K562 (cell line): ENCODE measurements at regions not wholly inside any gene's neighbourhood (a gene's known extent, or its start where the extent isn't known, plus 50 kb on each side); places are given as distances from the start of the nearest gene placed in this dataset.

ENCODE experiments used
- CHCHD3 ChIP-seq: fragments of 250-450 bp; sonication (Bioruptor Pico); IDR thresholded peaks from 2 replicates; pipeline ENCODE4 v2.1.2; 2022; ENCODE audit warnings: mild to moderate bottlenecking
- CHD1 ChIP-seq: fragments of 200-600 bp; sonication (generic); IDR thresholded peaks from one replicate; pipeline ENCODE4 v1.6.1; 2012; ENCODE audit warnings: mild to moderate bottlenecking, moderate library complexity, low read length, inconsistent platforms
- ELK3 ChIP-seq: fragments of 450-650 bp; formaldehyde crosslinking; IDR thresholded peaks from 2 replicates; pipeline ENCODE4 v1.4.0; 2020; ENCODE audit warnings: mild to moderate bottlenecking
- EP300 ChIP-seq: IDR thresholded peaks from 2 replicates; pipeline ENCODE4 v1.6.1; 2012; ENCODE audit warnings: low read length, improper control_type of control experiment
- EP400 ChIP-seq: fragments of 450-650 bp; IDR thresholded peaks from 2 replicates; pipeline ENCODE4 v1.6.1; 2017; ENCODE audit warnings: antibody characterized with exemption, mild to moderate bottlenecking, moderate library complexity
- GATA2 ChIP-seq: sonication (generic); formaldehyde crosslinking; IDR thresholded peaks from 2 replicates; pipeline ENCODE4 v1.4.0; 2020; ENCODE audit warnings: mild to moderate bottlenecking, missing genetic modification reagents
- HNRNPH1 ChIP-seq: fragments of 200-400 bp; formaldehyde crosslinking; optimal IDR thresholded peaks from 2 replicates; pipeline ENCODE3; 2017; ENCODE audit warnings: low read depth, mild to moderate bottlenecking, low read length, moderate library complexity
- XRCC3 ChIP-seq: fragments of 450-650 bp; IDR thresholded peaks from 2 replicates; pipeline ENCODE4 v1.6.1; 2017; ENCODE audit warnings: mild to moderate bottlenecking, moderate library complexity
- ZBTB5 ChIP-seq: fragments of 450-650 bp; IDR thresholded peaks from 2 replicates; pipeline ENCODE4 v1.6.1; 2017; ENCODE audit warnings: antibody characterized with exemption
- ZNF146 ChIP-seq: IDR thresholded peaks from one replicate; pipeline ENCODE4 v1.6.1; 2018; ENCODE audit warnings: missing compliant biosample characterization; ENCODE audit not compliant: unreplicated experiment
- ZNF174 ChIP-seq: fragments of 250-450 bp; sonication (Bioruptor Pico); IDR thresholded peaks from 2 replicates; pipeline ENCODE4 v1.4.0; 2020; ENCODE audit warnings: mild to moderate bottlenecking
- TF ChIP-seq, protein P1 (sequence below), 3 experiments: fragments of 200-800 bp in 1 of 3; sonication (Bioruptor generic) in 1 of 3; sonication (generic) in 1 of 3; formaldehyde crosslinking in 1 of 3; IDR thresholded peaks; 2 replicates each; pipeline versions ENCODE4 v1.6.1 to v1.8.0; 2016 to 2022; ENCODE audit warnings: mild to moderate bottlenecking in 2 of 3, missing compliant biosample characterization in 2 of 3, missing genetic modification characterization in 2 of 3, missing genetic modification reagents in 1 of 3
- TF ChIP-seq, protein P2 (sequence below), 2 experiments: fragments of 450-650 bp; formaldehyde crosslinking in 1 of 2; IDR thresholded peaks; 2 replicates each; pipeline versions ENCODE4 v1.4.0 to v1.6.1; 2014 to 2020; ENCODE audit warnings: mild to moderate bottlenecking in 2 of 2, borderline replicate concordance in 1 of 2, low read depth in 1 of 2

DNA sequence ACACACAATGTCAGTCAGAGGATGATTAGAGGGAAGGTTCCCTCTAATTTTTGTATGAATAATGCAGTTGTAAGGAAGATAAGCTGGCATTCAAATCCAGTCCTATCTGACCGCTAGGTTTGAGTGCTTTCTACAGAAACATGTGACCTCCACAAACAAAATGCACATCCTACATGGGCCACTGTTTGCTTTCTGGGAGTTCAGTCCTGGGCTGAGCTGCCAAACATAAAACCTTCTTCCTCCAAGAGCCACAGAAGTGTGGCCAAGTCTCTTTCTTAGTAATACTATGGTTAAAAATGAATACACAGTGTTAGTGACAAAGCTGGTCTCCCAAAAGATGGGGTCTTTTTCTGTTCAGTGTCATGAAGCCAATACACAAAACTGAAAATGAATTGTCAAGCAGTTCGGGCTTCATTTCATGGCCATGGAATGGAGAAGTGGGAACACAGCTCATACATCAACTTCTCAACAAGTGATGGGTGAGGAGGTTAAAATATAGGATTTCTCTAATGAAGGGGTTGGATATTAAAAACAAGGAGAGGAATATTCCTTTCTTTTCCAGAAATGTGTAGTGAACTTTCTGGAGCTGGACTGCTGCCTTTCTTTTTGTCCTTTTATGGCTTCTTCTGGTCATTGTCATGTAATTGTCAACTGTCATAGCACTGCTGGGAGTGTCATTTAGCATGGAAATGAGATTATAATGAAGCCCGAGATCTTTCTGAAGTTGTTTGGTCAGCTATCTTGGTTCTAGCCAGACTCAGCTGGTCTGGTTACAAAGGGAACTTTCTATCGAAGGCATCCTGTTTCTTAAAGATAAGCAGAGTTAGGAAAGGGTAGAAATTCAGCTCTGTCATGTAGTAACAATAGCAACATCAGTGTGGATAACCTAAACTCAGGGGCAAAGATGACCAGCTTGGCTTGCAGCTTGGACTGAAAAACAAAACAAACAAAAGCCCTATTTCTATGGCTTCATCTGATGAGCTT lies 135.1 kb downstream of the CHD1L start (continued):
- TF ChIP-seq GATA2 (CRISPR knock-in tag): peak; percentile 91
- TF ChIP-seq ZNF174: no peak
- no peak for TF ChIP-seq XRCC3
- TF ChIP-seq, protein P1, sequence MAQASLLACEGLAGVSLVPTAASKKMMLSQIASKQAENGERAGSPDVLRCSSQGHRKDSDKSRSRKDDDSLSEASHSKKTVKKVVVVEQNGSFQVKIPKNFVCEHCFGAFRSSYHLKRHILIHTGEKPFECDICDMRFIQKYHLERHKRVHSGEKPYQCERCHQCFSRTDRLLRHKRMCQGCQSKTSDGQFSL (CRISPR knock-in tag; IDR thresholded peaks at IDR 0.05): no peak
- TF ChIP-seq, protein P1 (tag; IDR thresholded peaks at IDR 0.05): peak in 1 of 2 experiments; percentile 56; a peak in 1 of 4 replicates
- TF ChIP-seq CHD1: no peak
- TF ChIP-seq HNRNPH1: no peak
- no peak for TF ChIP-seq CHCHD3 (CRISPR knock-in tag)
- no peak for TF ChIP-seq ELK3
- TF ChIP-seq EP300: peak; percentile 94
- TF ChIP-seq ZNF146 (CRISPR knock-in tag): no peak
- TF ChIP-seq, protein P2, sequence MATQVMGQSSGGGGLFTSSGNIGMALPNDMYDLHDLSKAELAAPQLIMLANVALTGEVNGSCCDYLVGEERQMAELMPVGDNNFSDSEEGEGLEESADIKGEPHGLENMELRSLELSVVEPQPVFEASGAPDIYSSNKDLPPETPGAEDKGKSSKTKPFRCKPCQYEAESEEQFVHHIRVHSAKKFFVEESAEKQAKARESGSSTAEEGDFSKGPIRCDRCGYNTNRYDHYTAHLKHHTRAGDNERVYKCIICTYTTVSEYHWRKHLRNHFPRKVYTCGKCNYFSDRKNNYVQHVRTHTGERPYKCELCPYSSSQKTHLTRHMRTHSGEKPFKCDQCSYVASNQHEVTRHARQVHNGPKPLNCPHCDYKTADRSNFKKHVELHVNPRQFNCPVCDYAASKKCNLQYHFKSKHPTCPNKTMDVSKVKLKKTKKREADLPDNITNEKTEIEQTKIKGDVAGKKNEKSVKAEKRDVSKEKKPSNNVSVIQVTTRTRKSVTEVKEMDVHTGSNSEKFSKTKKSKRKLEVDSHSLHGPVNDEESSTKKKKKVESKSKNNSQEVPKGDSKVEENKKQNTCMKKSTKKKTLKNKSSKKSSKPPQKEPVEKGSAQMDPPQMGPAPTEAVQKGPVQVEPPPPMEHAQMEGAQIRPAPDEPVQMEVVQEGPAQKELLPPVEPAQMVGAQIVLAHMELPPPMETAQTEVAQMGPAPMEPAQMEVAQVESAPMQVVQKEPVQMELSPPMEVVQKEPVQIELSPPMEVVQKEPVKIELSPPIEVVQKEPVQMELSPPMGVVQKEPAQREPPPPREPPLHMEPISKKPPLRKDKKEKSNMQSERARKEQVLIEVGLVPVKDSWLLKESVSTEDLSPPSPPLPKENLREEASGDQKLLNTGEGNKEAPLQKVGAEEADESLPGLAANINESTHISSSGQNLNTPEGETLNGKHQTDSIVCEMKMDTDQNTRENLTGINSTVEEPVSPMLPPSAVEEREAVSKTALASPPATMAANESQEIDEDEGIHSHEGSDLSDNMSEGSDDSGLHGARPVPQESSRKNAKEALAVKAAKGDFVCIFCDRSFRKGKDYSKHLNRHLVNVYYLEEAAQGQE (IDR thresholded peaks at IDR 0.05; ENCODE audit: borderline replicate concordance): peak; percentile 98
- TF ChIP-seq, protein P2 (CRISPR knock-in tag; IDR thresholded peaks at IDR 0.05; ENCODE audit: low read depth): no peak
- TF ChIP-seq ZBTB5: no peak
- no peak; the same call in 1 of the 2 replicates for TF ChIP-seq EP400
